ENCODE measurements at regions not wholly inside any gene's neighbourhood (a gene's known extent, or its start where the extent isn't known, plus 50 kb on each side); places are given as distances from the start of the nearest gene placed in this dataset.

DNA sequence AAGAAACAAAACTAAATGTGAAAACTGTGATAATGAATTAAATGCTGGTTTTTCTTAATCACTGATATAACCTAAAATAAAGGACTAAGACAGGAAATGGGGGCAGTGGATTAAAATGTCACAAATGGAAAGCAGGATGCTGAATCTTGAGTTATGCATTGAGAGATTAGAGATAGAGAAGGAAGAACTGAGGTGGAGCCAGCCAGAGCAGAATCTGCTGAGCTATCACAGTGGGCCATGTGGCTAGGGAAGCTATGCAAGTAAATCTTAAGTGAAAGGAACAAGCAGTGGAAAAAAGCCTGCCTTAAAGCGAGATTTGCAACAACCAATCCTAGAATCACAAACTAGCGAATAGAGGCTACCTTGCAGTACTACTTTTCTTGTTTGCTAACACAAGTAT, 188.5 kb upstream of the RASA1 start:
- no peak for TF ChIP-seq YY1 (IDR thresholded peaks at IDR 0.05; ENCODE audit: low read depth)
- TF ChIP-seq RAD21 (IDR thresholded peaks at IDR 0.05; ENCODE audit: low read depth), result no peak
